Panc1 (cell line): ENCODE measurements at regions not wholly inside any gene's neighbourhood (a gene's known extent, or its start where the extent isn't known, plus 50 kb on each side); places are given as distances from the start of the nearest gene placed in this dataset.

Experiments
- ATAC-seq: fragments of 200-7000 bp; cut with Tn5 transposase; 2 replicates; pipeline ENCODE4 v1.9.1; 2020; ENCODE audit warnings: mild to moderate bottlenecking, moderate library complexity
- BruUV-seq: library from RNA; stranded (reverse); fragments of 400-500 nt; replicated peaks from 2 replicates; lab custom pipeline; 2021; lab: Mats Ljungman, UMichigan
- CTCF ChIA-PET: fragments of 300-600 bp; sonication (Branson Sonifier 250); formaldehyde crosslinking; loops from one replicate; lab custom pipeline; 2022; ENCODE audit warnings: antibody characterized with exemption; lab: Charles Lee
- POLR2A ChIA-PET: fragments of 300-600 bp; sonication (Branson Sonifier 250); formaldehyde crosslinking; loops from one replicate; lab custom pipeline; 2022; ENCODE audit warnings: antibody characterized with exemption; lab: Charles Lee
- DNase-seq: peaks from one replicate; pipeline ENCODE4 v3.0.0-alpha.2; 2010; ENCODE audit warnings: low read depth, low spot score
- H3K27ac ChIP-seq: 2 replicates; pipeline ENCODE4 v1.5.1; 2011; ENCODE audit warnings: mild to moderate bottlenecking, low read length, inconsistent platforms
- H3K27me3 ChIP-seq: fragments of 200-500 bp; sonication (Bioruptor generic); 2 replicates; pipeline ENCODE4 v1.6.0; 2014; ENCODE audit warnings: low read length, inconsistent platforms; ENCODE audit not compliant: control insufficient read depth, insufficient read depth
- H3K36me3 ChIP-seq: fragments of 200-500 bp; sonication (Bioruptor generic); 2 replicates; pipeline ENCODE4 v1.5.1; 2014; ENCODE audit warnings: inconsistent platforms, mild to moderate bottlenecking, low read length, moderate library complexity; ENCODE audit not compliant: control insufficient read depth, insufficient read depth
- H3K4me1 ChIP-seq: 2 replicates; pipeline ENCODE4 v1.5.1; 2011; ENCODE audit warnings: inconsistent platforms, mild to moderate bottlenecking, low read length, moderate library complexity; ENCODE audit not compliant: control insufficient read depth, insufficient read depth
- H3K4me3 ChIP-seq, 2 experiments: 2 replicates each; pipeline ENCODE4 v1.5.1; 2011 to 2012; ENCODE audit warnings: low read depth in 2 of 2, low read length in 2 of 2, mild to moderate bottlenecking in 2 of 2, inconsistent platforms in 1 of 2, moderate library complexity in 1 of 2
- H3K9me3 ChIP-seq: fragments of 200-500 bp; sonication (Bioruptor generic); 2 replicates; pipeline ENCODE4 v1.5.1; 2014; ENCODE audit warnings: low read depth, mild to moderate bottlenecking, inconsistent platforms, low read length, moderate library complexity; ENCODE audit not compliant: control insufficient read depth, insufficient read depth
- POLR2AphosphoS5 ChIP-seq: IDR thresholded peaks from 2 replicates; pipeline ENCODE4 v1.6.1; 2012; ENCODE audit warnings: mild to moderate bottlenecking, low read depth, low read length, moderate library complexity
- SIN3A ChIP-seq: IDR thresholded peaks from 2 replicates; pipeline ENCODE4 v1.6.1; 2012; ENCODE audit warnings: low read depth, mild to moderate bottlenecking, low read length, moderate library complexity, borderline replicate concordance; ENCODE audit not compliant: insufficient read depth
- TCF7L2 ChIP-seq: IDR thresholded peaks from 2 replicates; pipeline ENCODE4 v1.6.1; 2011; ENCODE audit warnings: mild to moderate bottlenecking, low read depth, low read length, inconsistent platforms
- in situ Hi-C: cut with HindIII; loops from 2 replicates; pipeline ENCODE4 v1.10.0; 2016; ENCODE audit warnings: low sequenced_read_pairs, low pct_unique_long_range_greater_than_20kb
- intact Hi-C: fragments of 100-400 bp; cut with micrococcal nuclease; formaldehyde crosslinking; loops from one replicate; pipeline ENCODE4 v1.10.0; 2022; ENCODE audit not compliant: unreplicated experiment
- TF ChIP-seq, protein P1 (sequence below), 2 experiments: IDR thresholded peaks; 2 replicates each; pipeline ENCODE4 v1.6.1; 2011 to 2012; ENCODE audit warnings: low read depth in 2 of 2, control low read depth in 1 of 2, low read length in 1 of 2, mild to moderate bottlenecking in 1 of 2, moderate library complexity in 1 of 2; ENCODE audit not compliant: insufficient read depth in 1 of 2
- TF ChIP-seq, protein P2 (sequence below): fragments of 450-650 bp; IDR thresholded peaks from 2 replicates; pipeline ENCODE4 v1.5.1; 2017; ENCODE audit warnings: mild to moderate bottlenecking

DNA sequence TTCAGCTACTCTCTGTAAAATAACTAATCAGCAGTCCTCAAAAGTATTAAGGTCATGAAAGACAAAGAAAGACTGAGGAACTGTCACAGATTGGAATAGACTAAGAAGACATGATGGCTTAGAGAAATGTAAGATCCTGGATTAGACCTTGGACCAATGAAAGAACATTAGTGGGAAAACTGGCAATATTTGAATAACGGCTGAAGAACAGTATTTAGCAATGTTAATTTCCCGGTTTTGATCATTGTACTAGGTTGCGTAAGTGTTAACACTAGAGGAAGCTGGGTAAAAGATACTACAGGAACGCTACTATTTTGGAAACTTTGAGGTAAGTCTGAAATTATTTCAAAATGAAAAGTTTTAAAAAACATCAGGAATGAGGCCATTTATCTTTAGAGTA is 98.8 kb upstream of the RESF1 start:
- CTCF ChIA-PET: no interaction called here
- Histone ChIP-seq H3K27me3 (no peaks in the 10 kb centered on the region), H3K4me1 (no peaks in the 10 kb centered on the region), H3K9me3 (no peaks in the 10 kb centered on the region), H3K27ac (no peak overlapping the region), H3K36me3 (no peaks in the 10 kb centered on the region), H3K4me3 (no peak overlapping the region)
- TF ChIP-seq, protein P1, sequence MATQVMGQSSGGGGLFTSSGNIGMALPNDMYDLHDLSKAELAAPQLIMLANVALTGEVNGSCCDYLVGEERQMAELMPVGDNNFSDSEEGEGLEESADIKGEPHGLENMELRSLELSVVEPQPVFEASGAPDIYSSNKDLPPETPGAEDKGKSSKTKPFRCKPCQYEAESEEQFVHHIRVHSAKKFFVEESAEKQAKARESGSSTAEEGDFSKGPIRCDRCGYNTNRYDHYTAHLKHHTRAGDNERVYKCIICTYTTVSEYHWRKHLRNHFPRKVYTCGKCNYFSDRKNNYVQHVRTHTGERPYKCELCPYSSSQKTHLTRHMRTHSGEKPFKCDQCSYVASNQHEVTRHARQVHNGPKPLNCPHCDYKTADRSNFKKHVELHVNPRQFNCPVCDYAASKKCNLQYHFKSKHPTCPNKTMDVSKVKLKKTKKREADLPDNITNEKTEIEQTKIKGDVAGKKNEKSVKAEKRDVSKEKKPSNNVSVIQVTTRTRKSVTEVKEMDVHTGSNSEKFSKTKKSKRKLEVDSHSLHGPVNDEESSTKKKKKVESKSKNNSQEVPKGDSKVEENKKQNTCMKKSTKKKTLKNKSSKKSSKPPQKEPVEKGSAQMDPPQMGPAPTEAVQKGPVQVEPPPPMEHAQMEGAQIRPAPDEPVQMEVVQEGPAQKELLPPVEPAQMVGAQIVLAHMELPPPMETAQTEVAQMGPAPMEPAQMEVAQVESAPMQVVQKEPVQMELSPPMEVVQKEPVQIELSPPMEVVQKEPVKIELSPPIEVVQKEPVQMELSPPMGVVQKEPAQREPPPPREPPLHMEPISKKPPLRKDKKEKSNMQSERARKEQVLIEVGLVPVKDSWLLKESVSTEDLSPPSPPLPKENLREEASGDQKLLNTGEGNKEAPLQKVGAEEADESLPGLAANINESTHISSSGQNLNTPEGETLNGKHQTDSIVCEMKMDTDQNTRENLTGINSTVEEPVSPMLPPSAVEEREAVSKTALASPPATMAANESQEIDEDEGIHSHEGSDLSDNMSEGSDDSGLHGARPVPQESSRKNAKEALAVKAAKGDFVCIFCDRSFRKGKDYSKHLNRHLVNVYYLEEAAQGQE (IDR thresholded peaks at IDR 0.05; ENCODE audit: insufficient read depth in 1 of 2, low read depth in 2 of 2, low read length in 1 of 2): no peak
- TF ChIP-seq SIN3A: no peak
- no peak for TF ChIP-seq TCF7L2
- TF ChIP-seq POLR2AphosphoS5: no peak
- in situ Hi-C loops: no loop called here
- no TSS peak for BruUV-seq
- DNase-seq (no peak), ATAC-seq (no peak)
- intact Hi-C loops: no loop called here
- POLR2A ChIA-PET: no interaction called here

- Histone ChIP-seq H3K27ac (no peak overlapping the region), H3K4me1 (no peaks in the 10 kb centered on the region), H3K36me3 (no peaks in the 10 kb centered on the region), H3K4me3 (no peak overlapping the region), H3K9me3 (no peaks in the 10 kb centered on the region), H3K27me3 (no peaks in the 10 kb centered on the region)
- DNase-seq: no peak
- intact Hi-C loops: no loop called here
- no TSS peak for BruUV-seq
- POLR2A ChIA-PET: no interaction called here
- no peak for ATAC-seq
- CTCF ChIA-PET: no interaction called here
- in situ Hi-C loops: no loop called here
- TF ChIP-seq, protein P2, sequence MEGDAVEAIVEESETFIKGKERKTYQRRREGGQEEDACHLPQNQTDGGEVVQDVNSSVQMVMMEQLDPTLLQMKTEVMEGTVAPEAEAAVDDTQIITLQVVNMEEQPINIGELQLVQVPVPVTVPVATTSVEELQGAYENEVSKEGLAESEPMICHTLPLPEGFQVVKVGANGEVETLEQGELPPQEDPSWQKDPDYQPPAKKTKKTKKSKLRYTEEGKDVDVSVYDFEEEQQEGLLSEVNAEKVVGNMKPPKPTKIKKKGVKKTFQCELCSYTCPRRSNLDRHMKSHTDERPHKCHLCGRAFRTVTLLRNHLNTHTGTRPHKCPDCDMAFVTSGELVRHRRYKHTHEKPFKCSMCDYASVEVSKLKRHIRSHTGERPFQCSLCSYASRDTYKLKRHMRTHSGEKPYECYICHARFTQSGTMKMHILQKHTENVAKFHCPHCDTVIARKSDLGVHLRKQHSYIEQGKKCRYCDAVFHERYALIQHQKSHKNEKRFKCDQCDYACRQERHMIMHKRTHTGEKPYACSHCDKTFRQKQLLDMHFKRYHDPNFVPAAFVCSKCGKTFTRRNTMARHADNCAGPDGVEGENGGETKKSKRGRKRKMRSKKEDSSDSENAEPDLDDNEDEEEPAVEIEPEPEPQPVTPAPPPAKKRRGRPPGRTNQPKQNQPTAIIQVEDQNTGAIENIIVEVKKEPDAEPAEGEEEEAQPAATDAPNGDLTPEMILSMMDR: no peak
- TF ChIP-seq TCF7L2 (no peak), POLR2AphosphoS5 (no peak), SIN3A (no peak)
- TF ChIP-seq, protein P1 (IDR thresholded peaks at IDR 0.05; ENCODE audit: insufficient read depth in 1 of 2, low read depth in 2 of 2, low read length in 1 of 2): no peak
Measured at GRCh38 chr12:31859232-31859977, 99.8 kb upstream of the RESF1 start.
